K562 (cell line): ENCODE measurements at regions not wholly inside any gene's neighbourhood (a gene's known extent, or its start where the extent isn't known, plus 50 kb on each side); places are given as distances from the start of the nearest gene placed in this dataset.

Experiments used
- CTCF ChIP-seq, 3 experiments: IDR thresholded peaks in 2 of 3; conservative IDR thresholded peaks in 1 of 3; 2 replicates each; pipeline ENCODE4 v1.5.1; 2011 to 2012; ENCODE audit warnings: low read length in 3 of 3, mild to moderate bottlenecking in 3 of 3, control low read depth in 2 of 3, improper control_type of control experiment in 1 of 3, inconsistent platforms in 1 of 3, low read depth in 1 of 3, mixed read lengths in 1 of 3, moderate library complexity in 1 of 3; ENCODE audit not compliant: insufficient read depth in 2 of 3
- FOXA1 ChIP-seq: fragments of 450-650 bp; IDR thresholded peaks from 2 replicates; pipeline ENCODE4 v1.6.1; 2016; ENCODE audit warnings: mild to moderate bottlenecking, borderline replicate concordance
- HCFC1 ChIP-seq: IDR thresholded peaks from 2 replicates; pipeline ENCODE4 v1.6.1; 2012; ENCODE audit warnings: low read depth, low read length, improper control_type of control experiment
- MXI1 ChIP-seq: IDR thresholded peaks from 2 replicates; pipeline ENCODE4 v1.6.1; 2011; ENCODE audit warnings: low read depth, mild to moderate bottlenecking, improper control_type of control experiment, low read length
- NKRF ChIP-seq: fragments of 450-650 bp; IDR thresholded peaks from 2 replicates; pipeline ENCODE4 v1.6.1; 2016; ENCODE audit warnings: borderline replicate concordance
- NR2C1 ChIP-seq, 2 experiments: fragments of 450-650 bp; IDR thresholded peaks; 2 replicates each; pipeline ENCODE4 v1.6.1; 2017; ENCODE audit warnings: mild to moderate bottlenecking in 2 of 2, antibody characterized with exemption in 1 of 2, inconsistent platforms in 1 of 2, missing compliant biosample characterization in 1 of 2, missing genetic modification characterization in 1 of 2
- RCOR1 ChIP-seq, 2 experiments: IDR thresholded peaks; 2 replicates each; pipeline ENCODE4 v1.6.1; 2012; ENCODE audit warnings: low read depth in 2 of 2, low read length in 2 of 2, borderline replicate concordance in 1 of 2, improper control_type of control experiment in 1 of 2
- TCF7L2 ChIP-seq: fragments of 150-350 bp; IDR thresholded peaks from 2 replicates; pipeline ENCODE4 v1.6.1; 2016; ENCODE audit warnings: low read depth, mild to moderate bottlenecking, low read length, moderate library complexity
- XRCC5 ChIP-seq: fragments of 200-400 bp; formaldehyde crosslinking; IDR thresholded peaks from 2 replicates; pipeline ENCODE4 v1.6.1; 2017; ENCODE audit warnings: low read depth, mild to moderate bottlenecking, low read length
- ZNF217 ChIP-seq: sonication (generic); formaldehyde crosslinking; IDR thresholded peaks from 2 replicates; pipeline ENCODE4 v1.8.0; 2022; ENCODE audit warnings: mild to moderate bottlenecking, missing genetic modification reagents
- TF ChIP-seq, protein P1 (sequence below): sonication (generic); formaldehyde crosslinking; IDR thresholded peaks from 2 replicates; pipeline ENCODE4 v1.5.0; 2020; ENCODE audit warnings: missing genetic modification reagents

- TF ChIP-seq FOXA1 (no peak), CTCF (IDR thresholded peaks at IDR 0.05 in 2 of 3, conservative IDR thresholded peaks at IDR 0.05 in 1 of 3; ENCODE audit: insufficient read depth in 2 of 3, low read depth in 1 of 3, low read length in 3 of 3) (no peak), TCF7L2 (no peak), XRCC5 (no peak), NKRF (no peak), ZNF217 (CRISPR knock-in tag) (no peak), MXI1 (no peak), HCFC1 (no peak), RCOR1 (IDR thresholded peaks at IDR 0.05; ENCODE audit: borderline replicate concordance in 1 of 2, low read depth in 2 of 2, low read length in 2 of 2) (no peak), NR2C1 (IDR thresholded peaks at IDR 0.05) (no peak), NR2C1 (tag; IDR thresholded peaks at IDR 0.05) (no peak)
- TF ChIP-seq, protein P1, sequence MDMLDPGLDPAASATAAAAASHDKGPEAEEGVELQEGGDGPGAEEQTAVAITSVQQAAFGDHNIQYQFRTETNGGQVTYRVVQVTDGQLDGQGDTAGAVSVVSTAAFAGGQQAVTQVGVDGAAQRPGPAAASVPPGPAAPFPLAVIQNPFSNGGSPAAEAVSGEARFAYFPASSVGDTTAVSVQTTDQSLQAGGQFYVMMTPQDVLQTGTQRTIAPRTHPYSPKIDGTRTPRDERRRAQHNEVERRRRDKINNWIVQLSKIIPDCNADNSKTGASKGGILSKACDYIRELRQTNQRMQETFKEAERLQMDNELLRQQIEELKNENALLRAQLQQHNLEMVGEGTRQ (CRISPR knock-in tag), result no peak
These were observed 242.2 kb downstream of the CDH26 start for GRCh38 chr20:60200305-60200918.
